ENCODE measurements at regions not wholly inside any gene's neighbourhood (a gene's known extent, or its start where the extent isn't known, plus 50 kb on each side); places are given as distances from the start of the nearest gene placed in this dataset.

DNA sequence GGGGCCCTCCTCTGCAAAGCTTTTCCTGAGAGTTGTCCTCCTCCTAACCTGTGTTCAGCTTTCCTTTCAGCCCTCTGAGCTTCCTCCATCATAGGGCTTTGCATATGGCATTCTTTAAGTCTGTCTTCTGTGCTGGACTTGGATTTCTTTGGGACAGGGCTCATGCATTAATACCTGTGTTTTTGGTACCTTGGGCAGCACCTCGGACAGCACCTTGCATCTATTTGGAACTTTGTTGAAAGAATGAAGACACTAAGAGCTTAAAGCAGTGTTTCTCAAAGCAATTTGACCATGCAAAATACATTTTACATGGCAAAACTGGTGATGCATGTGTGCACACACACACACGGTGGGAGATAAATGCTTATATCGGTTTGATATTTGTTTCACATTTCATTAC is 115.0 kb upstream of the SRRM4 start:
- DNase-seq, result no peak

DNA sequence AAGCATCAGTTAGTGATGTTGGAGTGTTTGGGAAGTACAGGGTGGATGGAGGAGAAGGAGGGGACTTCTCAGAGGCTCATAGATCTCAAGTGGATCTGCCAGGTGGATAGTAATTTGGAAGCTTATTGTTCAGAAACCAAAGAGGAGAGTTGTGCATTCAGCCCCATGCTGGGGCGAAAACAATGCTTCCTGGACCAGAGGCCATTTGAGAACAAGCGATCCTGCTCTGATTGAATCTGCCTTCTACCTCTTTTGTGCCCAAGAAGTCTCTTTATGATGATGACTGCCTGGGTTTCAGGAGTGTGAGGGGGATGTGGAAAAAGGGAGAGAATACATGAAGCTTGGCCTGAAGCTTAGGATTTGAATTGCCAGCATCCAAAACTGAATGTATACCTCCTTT is 110.8 kb upstream of the SRRM4 start:
- DNase-seq, result no peak

DNA sequence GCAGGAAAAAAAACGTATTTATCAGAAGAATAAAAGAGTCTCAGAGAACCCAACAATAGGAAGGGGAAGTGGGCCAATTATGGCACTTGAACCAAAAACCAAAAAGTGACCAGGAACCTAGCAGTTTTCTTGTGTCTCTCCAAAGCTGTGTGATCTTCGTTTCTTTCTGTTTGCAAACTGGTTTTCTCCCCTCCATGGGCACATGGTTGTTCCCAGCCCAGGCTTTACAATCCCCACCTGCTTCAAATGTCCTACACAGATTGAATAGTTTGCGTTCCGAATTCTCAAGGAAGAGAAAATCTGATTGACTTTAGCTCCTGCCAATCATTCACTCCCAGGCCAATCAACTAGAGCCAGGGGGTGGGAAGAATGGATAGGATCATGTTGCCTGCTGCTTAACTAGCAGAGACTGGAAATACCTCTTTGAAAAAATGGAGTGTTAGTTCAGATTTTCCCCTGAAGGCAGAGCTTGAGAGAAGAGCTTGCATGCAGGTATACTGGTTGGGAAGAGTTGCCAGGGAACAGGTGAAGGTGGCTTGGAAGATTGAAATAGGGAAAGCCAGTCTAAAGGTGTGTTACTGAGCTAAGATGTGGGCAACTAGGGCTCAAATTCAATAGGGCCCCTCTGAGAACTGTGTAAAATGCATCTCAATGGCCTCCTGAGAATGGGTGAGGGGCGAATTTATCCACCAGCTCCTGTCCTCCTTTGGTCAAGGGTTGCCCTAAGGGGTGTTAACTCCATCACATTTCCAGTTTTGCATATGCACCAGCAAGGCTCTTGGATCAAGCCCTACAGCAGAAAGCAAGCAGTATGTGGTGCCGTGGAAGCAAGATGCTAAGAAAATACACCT is 106.4 kb upstream of the SRRM4 start:
- DNase-seq, result no peak

DNA sequence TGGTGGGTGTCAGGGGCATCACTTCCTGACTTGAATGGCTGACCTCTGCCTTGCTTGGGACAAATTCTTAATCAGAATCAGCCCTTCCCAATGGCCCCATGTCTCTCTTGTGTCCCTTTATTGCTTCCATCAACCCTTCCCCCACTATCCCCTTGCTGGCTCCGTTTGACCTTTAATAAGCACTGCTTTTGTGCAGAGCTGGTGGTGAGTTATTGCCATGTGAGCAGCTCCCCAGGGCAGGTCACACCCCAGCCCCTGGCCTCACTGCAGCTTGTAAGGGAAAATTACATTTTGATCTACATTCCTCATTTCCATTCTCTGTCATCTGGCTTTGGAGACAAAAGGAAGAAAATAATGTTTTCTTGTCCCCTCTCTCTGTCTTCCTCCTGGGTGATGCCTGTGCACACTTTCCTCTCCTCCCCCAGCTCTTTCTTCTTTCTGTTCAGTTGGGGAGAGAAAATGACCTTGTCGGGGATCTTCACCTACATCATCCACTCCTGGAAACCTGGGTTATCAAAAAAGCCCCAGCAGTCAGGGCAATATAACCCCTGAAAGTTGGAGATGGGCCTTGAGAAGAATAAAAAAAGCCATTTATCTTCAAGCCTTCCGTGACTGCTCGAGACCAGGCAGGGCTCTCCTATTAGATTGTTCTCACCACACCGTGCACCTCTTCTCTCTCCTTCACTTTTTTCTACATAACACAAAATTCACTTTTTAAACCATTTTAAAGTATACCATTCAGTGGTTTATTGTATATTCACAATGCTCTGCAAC is 100.4 kb upstream of the SRRM4 start:
- no peak for DNase-seq

DNA sequence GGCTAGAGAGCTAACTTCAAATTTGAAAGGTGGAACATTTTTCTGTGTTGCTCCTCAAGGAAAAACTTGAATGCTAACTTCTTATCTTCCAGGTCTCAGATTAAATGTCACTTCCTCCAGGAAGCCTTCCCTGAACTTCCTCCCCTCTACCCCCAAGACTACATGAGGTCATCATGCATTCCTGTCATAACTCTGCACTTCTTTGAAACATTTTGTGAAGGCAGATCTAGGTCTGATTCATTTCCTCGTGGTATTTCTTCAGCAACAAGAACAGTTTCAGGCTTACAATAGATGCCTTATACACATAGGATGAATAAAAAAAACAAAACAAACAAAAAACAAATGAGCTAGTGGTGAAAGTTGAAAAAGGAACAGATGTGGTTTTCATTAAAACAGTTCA is 97.1 kb upstream of the SRRM4 start:
- no peak for DNase-seq

DNA sequence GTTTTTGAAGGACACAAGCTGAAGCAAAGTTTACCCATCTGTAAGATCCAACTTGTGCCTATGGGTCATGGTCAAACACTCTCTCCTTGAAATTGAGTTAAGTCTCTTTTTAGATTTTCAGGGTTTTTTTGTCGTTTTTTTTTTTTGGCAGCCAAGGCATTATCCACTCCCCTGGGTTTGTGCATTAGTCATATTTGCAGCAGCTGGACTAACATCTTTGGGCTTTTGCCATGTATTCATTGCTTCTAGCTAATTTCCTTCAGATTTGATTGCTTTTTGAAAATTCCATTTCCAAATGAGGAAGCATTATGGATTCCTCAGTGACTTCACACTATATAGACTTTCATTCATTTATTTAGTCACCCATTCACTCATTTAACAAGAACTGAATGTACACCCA is 80.3 kb upstream of the SRRM4 start:
- no peak for DNase-seq

DNA sequence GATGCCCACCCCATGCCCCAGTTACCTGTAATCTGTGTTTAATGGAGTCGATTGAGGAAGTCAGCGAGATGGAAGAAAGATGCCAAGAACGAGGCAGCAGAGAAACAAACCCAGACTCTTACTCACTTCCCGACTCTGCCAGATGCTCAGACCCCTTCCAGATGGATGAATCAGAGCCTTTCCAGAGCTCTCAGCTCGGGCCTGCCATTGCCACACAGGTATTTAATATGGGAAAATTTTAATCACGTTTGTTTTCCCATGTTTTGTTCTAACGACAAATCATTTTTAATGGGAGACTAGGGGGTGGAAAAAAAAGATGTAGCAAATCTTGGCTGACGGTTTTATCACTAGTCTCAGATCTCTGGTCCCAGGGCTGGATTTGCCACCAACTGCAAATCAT is 72.5 kb upstream of the SRRM4 start:
- DNase-seq, result no peak

DNA sequence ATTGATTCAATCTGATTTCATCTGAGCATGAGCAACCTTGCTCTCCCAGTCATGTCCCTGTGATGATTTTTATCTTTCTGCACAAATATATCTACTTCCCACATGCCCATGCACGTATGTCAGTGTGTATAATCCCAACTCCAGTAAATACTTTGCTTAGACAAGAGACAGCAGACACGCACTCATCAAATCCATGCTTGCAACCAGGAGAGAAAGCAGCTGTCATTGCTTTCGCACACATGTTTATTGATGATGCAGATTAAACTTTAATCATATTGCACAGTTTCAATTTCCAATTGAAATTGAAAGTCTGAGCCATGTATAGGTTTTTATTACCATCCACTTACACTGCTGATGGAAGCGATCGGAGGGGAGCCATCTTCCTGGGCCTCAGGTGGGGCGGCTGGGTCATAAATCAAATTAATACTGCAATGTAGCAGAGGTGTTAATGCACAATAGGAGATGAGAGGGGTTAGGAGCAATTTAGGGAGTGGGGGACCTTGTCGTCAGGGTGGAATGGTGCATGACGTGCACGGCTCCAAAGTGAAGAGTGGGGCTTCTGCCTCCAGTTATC is 68.6 kb upstream of the SRRM4 start:
- DNase-seq, result no peak

DNA sequence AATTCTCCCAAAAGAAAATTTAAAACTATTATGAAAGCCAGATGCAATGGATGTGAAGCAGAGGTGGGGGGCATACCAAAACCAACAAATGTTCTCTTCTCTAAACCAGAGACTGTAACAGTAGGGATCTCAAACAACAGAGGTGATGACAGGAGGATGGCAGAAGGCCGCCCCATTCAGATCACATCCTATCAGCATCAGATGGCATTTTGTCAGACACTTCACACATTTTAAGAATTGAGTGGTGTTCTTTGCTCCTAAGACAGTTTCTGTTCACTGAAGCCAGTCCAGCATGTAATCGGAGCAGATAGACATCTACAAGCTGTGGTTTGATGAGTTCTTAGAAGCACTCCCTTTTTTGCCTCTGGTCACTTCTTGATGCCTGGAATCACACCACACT is 59.6 kb upstream of the SRRM4 start:
- no peak for DNase-seq

DNA sequence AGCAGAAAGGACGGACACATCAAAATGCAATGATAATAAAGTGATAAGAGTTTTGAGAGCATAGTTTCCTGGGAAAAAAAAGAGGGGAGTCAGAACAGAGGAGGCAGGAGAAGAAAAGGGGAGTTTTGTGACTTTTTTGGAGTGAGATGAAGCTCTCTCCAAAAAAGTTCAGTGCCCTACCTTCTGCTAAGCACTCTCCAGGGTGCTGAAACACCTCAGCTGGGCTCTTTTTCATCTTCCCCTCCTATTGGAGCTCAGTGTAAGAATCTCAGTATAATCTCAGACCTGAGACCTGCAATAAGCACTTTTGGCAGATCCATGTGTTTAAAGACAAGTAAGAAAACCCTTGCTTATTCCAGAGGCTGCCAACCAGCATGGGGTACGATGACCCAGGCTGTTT is 58.9 kb upstream of the SRRM4 start:
- no peak for DNase-seq

DNA sequence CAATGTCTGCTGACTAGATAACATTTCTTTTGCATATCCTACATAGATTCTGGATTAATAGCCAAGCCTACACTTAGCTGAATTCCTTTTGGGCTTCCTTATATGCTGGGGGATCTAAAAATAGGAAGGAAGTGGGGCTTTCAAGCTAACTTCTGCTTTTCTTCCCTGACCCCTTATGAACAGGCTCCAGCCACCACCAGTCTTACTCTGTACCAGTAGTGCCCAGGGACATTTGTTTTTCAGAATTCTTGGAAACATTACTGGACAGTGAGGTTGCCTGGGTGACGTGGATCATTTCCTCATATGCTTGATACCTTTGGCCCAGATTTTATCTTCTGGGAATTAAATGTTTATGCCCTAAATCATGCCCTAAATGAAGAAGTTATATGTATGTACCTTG is 55.9 kb upstream of the SRRM4 start:
- no peak for DNase-seq

DNA sequence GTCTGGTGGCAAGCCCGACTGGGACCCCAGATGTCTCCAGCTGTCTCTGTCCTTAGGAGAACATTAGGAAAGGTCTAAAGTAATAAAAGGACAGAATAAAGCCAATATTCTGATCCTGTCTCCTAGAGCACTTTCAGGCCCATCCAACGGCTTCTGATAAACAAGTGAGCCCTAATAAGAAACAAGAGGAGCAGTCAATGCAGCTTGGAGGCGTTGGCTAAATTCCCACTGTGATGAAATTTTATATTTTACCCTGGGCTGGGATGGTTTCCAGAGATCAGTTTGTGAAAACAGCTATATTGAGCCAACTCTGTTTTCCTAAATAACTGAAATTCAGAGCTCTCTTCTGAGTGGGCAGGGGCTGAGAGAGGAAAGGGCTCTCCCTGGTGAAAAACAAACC is 55.5 kb upstream of the SRRM4 start:
- no peak for DNase-seq

All from hippocampal formation (tissue), 2 donors.